ENCODE measurements at regions not wholly inside any gene's neighbourhood (a gene's known extent, or its start where the extent isn't known, plus 50 kb on each side); places are given as distances from the start of the nearest gene placed in this dataset.

DNA sequence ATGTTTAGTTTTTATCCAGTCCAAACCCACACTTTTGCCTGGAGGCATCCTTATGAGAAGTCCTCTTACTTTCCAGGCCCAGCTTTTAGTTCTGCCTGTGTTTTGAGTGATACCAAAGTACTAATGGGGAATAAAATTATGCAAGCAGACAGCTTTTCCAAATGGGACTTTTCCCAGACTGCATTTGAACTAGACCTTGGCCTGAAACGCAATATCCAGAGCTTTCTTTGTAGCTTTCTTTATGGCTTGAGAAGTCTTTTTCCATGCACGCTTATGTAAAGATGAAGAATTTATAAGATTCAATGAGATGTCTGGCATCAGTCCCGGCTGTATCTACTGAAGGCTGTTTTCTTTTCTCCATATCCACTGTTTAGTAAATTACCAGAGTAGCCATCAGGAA, 236.6 kb upstream of the RAB4A start:
- H3K27me3 ChIP-seq (ENCODE audit: insufficient read depth, insufficient read length) = peaks cover 7% of the 10 kb centered on the region
- H3K4me3 ChIP-seq (ENCODE audit: insufficient read length, low read depth) = no peak overlapping the region
- no peak for DNase-seq (ENCODE audit: low read depth, low spot score)
- H3K4me1 ChIP-seq (ENCODE audit: insufficient read depth, insufficient read length) = no peaks in the 10 kb centered on the region
- H3K9me3 ChIP-seq (ENCODE audit: insufficient read depth, low read length) = no peaks in the 10 kb centered on the region
- TF ChIP-seq SUZ12 (IDR thresholded peaks at IDR 0.05; ENCODE audit: extremely low read depth, insufficient read depth, insufficient read length) = no peak
- no peak for TF ChIP-seq YY1 (IDR thresholded peaks at IDR 0.05; ENCODE audit: insufficient read depth, insufficient read length)
- no peak for TF ChIP-seq ZNF274 (IDR thresholded peaks at IDR 0.05; ENCODE audit: low read depth, low read length)
- no peak overlapping the region for H3K9ac ChIP-seq (ENCODE audit: insufficient read length, low read depth)
- no peaks in the 10 kb centered on the region for H3K36me3 ChIP-seq (ENCODE audit: insufficient read depth, insufficient read length, low read length)

DNA sequence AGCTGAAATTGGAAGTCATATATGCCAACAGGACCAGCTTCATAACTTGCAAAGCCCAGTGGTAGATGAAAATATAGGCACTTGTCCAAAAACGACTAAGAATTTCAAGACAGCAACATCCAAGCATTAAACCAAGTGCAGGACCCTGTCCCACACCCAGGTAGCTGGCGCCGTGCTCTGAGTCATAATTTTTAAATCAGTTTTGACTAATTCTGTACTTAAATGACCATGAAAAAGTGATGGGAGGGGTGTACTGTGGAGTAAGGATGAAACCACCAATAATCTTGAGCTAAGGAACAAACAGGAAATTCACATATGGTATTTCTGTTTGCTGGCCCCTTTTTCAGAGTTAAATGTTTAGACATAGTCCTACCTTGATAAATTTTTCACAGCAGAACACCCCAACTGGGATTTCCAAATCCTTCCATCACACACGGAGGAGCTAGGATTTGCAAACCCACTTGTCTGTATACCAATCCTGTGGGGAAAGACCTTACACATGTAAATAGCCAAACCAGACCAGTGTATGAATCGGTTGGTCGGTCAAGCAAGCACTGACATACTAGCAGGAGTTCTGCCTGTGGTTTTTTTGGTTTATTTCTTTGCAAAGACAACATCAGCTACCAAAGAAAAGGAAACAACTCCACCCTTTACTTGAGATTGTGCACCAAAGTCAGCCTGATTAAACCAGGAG, 235.7 kb upstream of the RAB4A start:
- H3K4me3 ChIP-seq (ENCODE audit: insufficient read length, low read depth) = no peak overlapping the region
- no peaks in the 10 kb centered on the region for H3K9me3 ChIP-seq (ENCODE audit: insufficient read depth, low read length)
- DNase-seq (ENCODE audit: low read depth, low spot score) = no peak
- H3K4me1 ChIP-seq (ENCODE audit: insufficient read depth, insufficient read length) = no peaks in the 10 kb centered on the region
- TF ChIP-seq SUZ12 (IDR thresholded peaks at IDR 0.05; ENCODE audit: extremely low read depth, insufficient read depth, insufficient read length) = no peak
- no peak for TF ChIP-seq ZNF274 (IDR thresholded peaks at IDR 0.05; ENCODE audit: low read depth, low read length)
- no peak for TF ChIP-seq YY1 (IDR thresholded peaks at IDR 0.05; ENCODE audit: insufficient read depth, insufficient read length)
- no peaks in the 10 kb centered on the region for H3K36me3 ChIP-seq (ENCODE audit: insufficient read depth, insufficient read length, low read length)
- H3K9ac ChIP-seq (ENCODE audit: insufficient read length, low read depth) = no peak overlapping the region
- peaks cover 5% of the 10 kb centered on the region for H3K27me3 ChIP-seq (ENCODE audit: insufficient read depth, insufficient read length)

DNA sequence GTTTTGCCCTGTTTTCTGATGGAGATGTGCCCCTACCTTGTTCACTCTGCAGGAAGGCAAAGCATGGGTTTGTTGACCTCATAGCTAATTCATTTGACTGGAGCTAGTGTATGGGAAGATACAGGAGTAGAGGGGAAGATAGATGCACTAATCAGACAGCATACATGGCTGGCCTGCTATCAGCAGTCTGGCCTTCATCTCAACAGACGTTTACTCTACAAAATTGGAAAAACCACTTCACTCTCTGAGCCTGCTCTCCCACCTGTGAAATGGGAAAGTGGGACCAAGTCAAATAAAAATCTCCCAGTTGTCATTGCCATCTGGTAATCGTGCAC, 235.2 kb upstream of the RAB4A start:
- Histone ChIP-seq H3K9me3 (ENCODE audit: insufficient read depth, low read length) (no peaks in the 10 kb centered on the region), H3K27me3 (ENCODE audit: insufficient read depth, insufficient read length) (peaks cover 4% of the 10 kb centered on the region), H3K4me1 (ENCODE audit: insufficient read depth, insufficient read length) (no peaks in the 10 kb centered on the region), H3K9ac (ENCODE audit: insufficient read length, low read depth) (no peak overlapping the region), H3K4me3 (ENCODE audit: insufficient read length, low read depth) (no peak overlapping the region), H3K36me3 (ENCODE audit: insufficient read depth, insufficient read length, low read length) (no peaks in the 10 kb centered on the region)
- TF ChIP-seq SUZ12 (IDR thresholded peaks at IDR 0.05; ENCODE audit: extremely low read depth, insufficient read depth, insufficient read length) = no peak
- no peak for TF ChIP-seq YY1 (IDR thresholded peaks at IDR 0.05; ENCODE audit: insufficient read depth, insufficient read length)
- TF ChIP-seq ZNF274 (IDR thresholded peaks at IDR 0.05; ENCODE audit: low read depth, low read length) = no peak
- DNase-seq (ENCODE audit: low read depth, low spot score) = no peak

GRCh38 chr1:229037806-229038405, 233.0 kb upstream of the RAB4A start:
- Histone ChIP-seq H3K4me1 (ENCODE audit: insufficient read depth, insufficient read length) (no peaks in the 10 kb centered on the region), H3K27me3 (ENCODE audit: insufficient read depth, insufficient read length) (peaks cover 3% of the 10 kb centered on the region)
- TF ChIP-seq ZNF274 (IDR thresholded peaks at IDR 0.05; ENCODE audit: low read depth, low read length) = no peak
- no peak for TF ChIP-seq YY1 (IDR thresholded peaks at IDR 0.05; ENCODE audit: insufficient read depth, insufficient read length)
- TF ChIP-seq SUZ12 (IDR thresholded peaks at IDR 0.05; ENCODE audit: extremely low read depth, insufficient read depth, insufficient read length) = no peak

DNA sequence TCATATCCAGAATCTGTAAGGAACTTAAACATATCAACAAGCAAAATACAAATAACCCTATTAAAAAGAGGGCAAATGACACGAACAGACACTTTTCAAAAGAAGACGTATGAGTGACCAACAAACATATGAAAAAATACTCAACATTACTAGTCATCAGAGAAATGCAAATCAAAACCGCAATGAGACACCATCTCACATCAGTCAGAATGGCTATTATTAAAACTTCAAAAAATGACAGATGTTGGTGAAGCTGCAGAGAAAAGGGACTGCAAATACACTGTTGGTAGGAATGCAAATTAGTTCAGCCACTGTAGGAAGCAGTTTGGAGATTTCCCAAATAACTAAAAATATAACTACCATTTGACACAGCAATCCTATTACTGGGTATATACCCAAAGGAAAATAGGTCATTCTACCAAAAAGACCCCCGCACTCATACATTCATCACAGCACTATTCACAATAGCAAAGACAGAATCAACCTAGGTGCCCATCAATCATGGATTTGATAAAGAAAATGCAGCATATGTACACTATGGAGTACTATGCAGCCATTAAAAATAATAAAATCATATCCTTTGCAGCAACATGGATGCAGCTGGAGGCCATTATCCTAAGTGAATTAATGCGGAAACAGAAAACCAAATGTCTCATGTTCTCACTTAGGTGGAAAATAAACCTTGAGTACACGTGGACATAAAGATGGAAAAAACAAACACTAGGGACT, 230.1 kb upstream of the RAB4A start:
- Histone ChIP-seq H3K4me3 (ENCODE audit: insufficient read length, low read depth) (no peak overlapping the region), H3K27me3 (ENCODE audit: insufficient read depth, insufficient read length) (no peaks in the 10 kb centered on the region), H3K9ac (ENCODE audit: insufficient read length, low read depth) (no peak overlapping the region)

More at GRCh38 chr1:229037806-229038405, 233.0 kb upstream of the RAB4A start:
- Histone ChIP-seq H3K36me3 (ENCODE audit: insufficient read depth, insufficient read length, low read length) (no peaks in the 10 kb centered on the region), H3K4me3 (ENCODE audit: insufficient read length, low read depth) (no peak overlapping the region), H3K9me3 (ENCODE audit: insufficient read depth, low read length) (no peaks in the 10 kb centered on the region), H3K9ac (ENCODE audit: insufficient read length, low read depth) (no peak overlapping the region)
- no peak for DNase-seq (ENCODE audit: low read depth, low spot score)

DNA sequence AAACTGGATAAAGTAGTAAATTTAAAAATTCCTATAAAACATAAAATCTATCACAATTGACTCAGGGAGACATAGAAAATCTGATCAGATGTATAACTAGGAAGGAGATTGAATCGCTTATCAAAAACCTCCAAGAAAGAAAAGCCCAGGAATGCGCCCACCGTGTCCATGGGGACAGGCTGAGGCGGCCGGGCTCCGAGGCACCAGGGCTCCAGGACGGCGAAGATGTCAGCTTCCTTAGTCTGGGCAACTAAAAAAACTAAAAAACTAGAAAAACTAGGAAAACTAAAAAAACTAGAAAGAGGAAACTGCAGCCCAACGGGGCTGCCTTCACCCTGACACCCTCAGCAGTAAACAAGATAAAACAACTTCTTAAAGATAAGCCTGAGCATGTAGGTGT, 229.0 kb upstream of the RAB4A start:
- Histone ChIP-seq H3K9me3 (ENCODE audit: insufficient read depth, low read length) (no peaks in the 10 kb centered on the region), H3K9ac (ENCODE audit: insufficient read length, low read depth) (no peak overlapping the region), H3K27me3 (ENCODE audit: insufficient read depth, insufficient read length) (peaks cover 3% of the 10 kb centered on the region), H3K4me1 (ENCODE audit: insufficient read depth, insufficient read length) (peaks cover 2% of the 10 kb centered on the region), H3K36me3 (ENCODE audit: insufficient read depth, insufficient read length, low read length) (no peaks in the 10 kb centered on the region), H3K4me3 (ENCODE audit: insufficient read length, low read depth) (no peak overlapping the region)
- TF ChIP-seq SUZ12 (IDR thresholded peaks at IDR 0.05; ENCODE audit: extremely low read depth, insufficient read depth, insufficient read length) (no peak), ZNF274 (IDR thresholded peaks at IDR 0.05; ENCODE audit: low read depth, low read length) (no peak), YY1 (IDR thresholded peaks at IDR 0.05; ENCODE audit: insufficient read depth, insufficient read length) (no peak)
- no peak for DNase-seq (ENCODE audit: low read depth, low spot score)

More for the DNA sequence above, 230.1 kb upstream of the RAB4A start:
- no peaks in the 10 kb centered on the region for H3K36me3 ChIP-seq (ENCODE audit: insufficient read depth, insufficient read length, low read length)
- no peaks in the 10 kb centered on the region for H3K9me3 ChIP-seq (ENCODE audit: insufficient read depth, low read length)
- TF ChIP-seq YY1 (IDR thresholded peaks at IDR 0.05; ENCODE audit: insufficient read depth, insufficient read length) (no peak), SUZ12 (IDR thresholded peaks at IDR 0.05; ENCODE audit: extremely low read depth, insufficient read depth, insufficient read length) (no peak), ZNF274 (IDR thresholded peaks at IDR 0.05; ENCODE audit: low read depth, low read length) (no peak)
- DNase-seq (ENCODE audit: low read depth, low spot score) = no peak
- no peaks in the 10 kb centered on the region for H3K4me1 ChIP-seq (ENCODE audit: insufficient read depth, insufficient read length)

DNA sequence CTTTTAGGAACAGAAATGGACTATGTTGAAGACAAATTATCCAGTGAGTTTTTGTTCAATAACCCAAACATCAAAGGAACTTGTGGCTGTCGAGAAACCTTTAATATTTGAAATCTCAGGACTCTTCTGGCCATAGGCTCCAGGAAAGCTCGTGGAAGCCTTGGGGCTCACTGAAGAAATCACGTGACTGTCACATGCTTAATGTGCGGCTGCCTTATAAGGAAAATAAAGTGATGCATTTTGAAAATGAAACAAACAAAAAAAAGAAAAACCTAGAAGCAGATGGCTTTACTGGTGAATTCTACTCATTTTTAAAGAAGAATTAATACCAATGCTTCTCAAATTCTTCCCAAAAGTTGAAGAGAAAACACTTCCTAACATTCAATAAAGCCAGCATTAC, 228.4 kb upstream of the RAB4A start:
- Histone ChIP-seq H3K4me1 (ENCODE audit: insufficient read depth, insufficient read length) (peaks cover 6% of the 10 kb centered on the region), H3K9me3 (ENCODE audit: insufficient read depth, low read length) (no peaks in the 10 kb centered on the region), H3K27me3 (ENCODE audit: insufficient read depth, insufficient read length) (peaks cover 3% of the 10 kb centered on the region), H3K36me3 (ENCODE audit: insufficient read depth, insufficient read length, low read length) (no peaks in the 10 kb centered on the region), H3K9ac (ENCODE audit: insufficient read length, low read depth) (no peak overlapping the region), H3K4me3 (ENCODE audit: insufficient read length, low read depth) (no peak overlapping the region)
- no peak for DNase-seq (ENCODE audit: low read depth, low spot score)
- no peak for TF ChIP-seq YY1 (IDR thresholded peaks at IDR 0.05; ENCODE audit: insufficient read depth, insufficient read length)
- no peak for TF ChIP-seq SUZ12 (IDR thresholded peaks at IDR 0.05; ENCODE audit: extremely low read depth, insufficient read depth, insufficient read length)
- no peak for TF ChIP-seq ZNF274 (IDR thresholded peaks at IDR 0.05; ENCODE audit: low read depth, low read length)

All from NT2/D1 (cell line).